ENCODE measurements at regions not wholly inside any gene's neighbourhood (a gene's known extent, or its start where the extent isn't known, plus 50 kb on each side); places are given as distances from the start of the nearest gene placed in this dataset.

- no peak for DNase-seq (ENCODE audit: low read depth)
- TF ChIP-seq CTCF (IDR thresholded peaks at IDR 0.05; ENCODE audit: low read depth, low read length, missing control alignments) = no peak
- H3K4me3 ChIP-seq (ENCODE audit: low read depth, low read length) = no peak overlapping the region
Measured at GRCh38 chr9:38342532-38342931, 50.0 kb upstream of the ALDH1B1 start.

GRCh38 chr9:38342096-38342495 is 50.4 kb upstream of the ALDH1B1 start:
- DNase-seq (ENCODE audit: low read depth) = no peak
- TF ChIP-seq CTCF (IDR thresholded peaks at IDR 0.05; ENCODE audit: low read depth, low read length, missing control alignments) = no peak
- no peak overlapping the region for H3K4me3 ChIP-seq (ENCODE audit: low read depth, low read length)

- no peak for DNase-seq (ENCODE audit: low read depth)
- no peak overlapping the region for H3K4me3 ChIP-seq (ENCODE audit: low read depth, low read length)
- no peak for TF ChIP-seq CTCF (IDR thresholded peaks at IDR 0.05; ENCODE audit: low read depth, low read length, missing control alignments)
Measured at GRCh38 chr9:38339496-38339895, 53.0 kb upstream of the ALDH1B1 start.

- no peak for DNase-seq (ENCODE audit: low read depth)
- H3K4me3 ChIP-seq (ENCODE audit: low read depth, low read length) = no peak overlapping the region
- no peak for TF ChIP-seq CTCF (IDR thresholded peaks at IDR 0.05; ENCODE audit: low read depth, low read length, missing control alignments)
Measured at GRCh38 chr9:38339087-38339486, 53.4 kb upstream of the ALDH1B1 start.

- no peak for DNase-seq (ENCODE audit: low read depth)
- no peak for TF ChIP-seq CTCF (IDR thresholded peaks at IDR 0.05; ENCODE audit: low read depth, low read length, missing control alignments)
- H3K4me3 ChIP-seq (ENCODE audit: low read depth, low read length) = no peak overlapping the region
Measured at GRCh38 chr9:38338342-38339018, 54.0 kb upstream of the ALDH1B1 start.

- H3K4me3 ChIP-seq (ENCODE audit: low read depth, low read length) = no peak overlapping the region
- no peak for DNase-seq (ENCODE audit: low read depth)
- no peak for TF ChIP-seq CTCF (IDR thresholded peaks at IDR 0.05; ENCODE audit: low read depth, low read length, missing control alignments)
Measured at GRCh38 chr9:38337706-38338264, 54.7 kb upstream of the ALDH1B1 start.

GRCh38 chr9:38337181-38337580 is 55.3 kb upstream of the ALDH1B1 start:
- no peak for TF ChIP-seq CTCF (IDR thresholded peaks at IDR 0.05; ENCODE audit: low read depth, low read length, missing control alignments)
- no peak overlapping the region for H3K4me3 ChIP-seq (ENCODE audit: low read depth, low read length)
- no peak for DNase-seq (ENCODE audit: low read depth)

Data from GM12864 (cell line).